SK-N-MC (cell line): ENCODE measurements at regions not wholly inside any gene's neighbourhood (a gene's known extent, or its start where the extent isn't known, plus 50 kb on each side); places are given as distances from the start of the nearest gene placed in this dataset.

Experiments
- DNase-seq: peaks from one replicate; pipeline ENCODE4 v3.0.0-alpha.2; 2011; ENCODE audit warnings: low read depth, low spot score
- H3K27ac ChIP-seq: fragments of 200-600 bp; sonication (generic); 2 replicates; pipeline ENCODE4 v1.5.1; 2016; ENCODE audit warnings: mixed run types
- H3K36me3 ChIP-seq: fragments of 200-600 bp; sonication (generic); 2 replicates; pipeline ENCODE4 v1.6.1; 2017; ENCODE audit warnings: antibody characterized with exemption, low read length, mixed read lengths; ENCODE audit not compliant: insufficient read depth
- H3K4me3 ChIP-seq: fragments of 200-600 bp; sonication (generic); 2 replicates; pipeline ENCODE4 v1.5.1; 2016
- H3K9ac ChIP-seq: fragments of 200-600 bp; sonication (generic); 2 replicates; pipeline ENCODE4 v1.8.0; 2017; ENCODE audit warnings: mixed run types, mixed read lengths; ENCODE audit not compliant: insufficient read length
- H3K9me3 ChIP-seq: fragments of 200-600 bp; sonication (generic); 2 replicates; pipeline ENCODE4 v1.6.1; 2017; ENCODE audit warnings: low read depth, mild to moderate bottlenecking, antibody characterized with exemption, low read length, moderate library complexity, mixed read lengths
- EZH2 ChIP-seq: fragments of 200-600 bp; sonication (generic); IDR thresholded peaks from one replicate; pipeline ENCODE4 v1.6.1; 2017; ENCODE audit warnings: antibody characterized with exemption
- FOXP2 ChIP-seq: optimal IDR thresholded peaks from 2 replicates; pipeline ENCODE3; 2011; ENCODE audit warnings: mild to moderate bottlenecking, moderate library complexity; ENCODE audit not compliant: insufficient read depth; ENCODE audit errors: extremely low read length, control extremely low read depth
- POLR2AphosphoS5 ChIP-seq: IDR thresholded peaks from 2 replicates; pipeline ENCODE4 v1.6.1; 2012; ENCODE audit warnings: mild to moderate bottlenecking, low read depth, low read length, borderline replicate concordance

DNA sequence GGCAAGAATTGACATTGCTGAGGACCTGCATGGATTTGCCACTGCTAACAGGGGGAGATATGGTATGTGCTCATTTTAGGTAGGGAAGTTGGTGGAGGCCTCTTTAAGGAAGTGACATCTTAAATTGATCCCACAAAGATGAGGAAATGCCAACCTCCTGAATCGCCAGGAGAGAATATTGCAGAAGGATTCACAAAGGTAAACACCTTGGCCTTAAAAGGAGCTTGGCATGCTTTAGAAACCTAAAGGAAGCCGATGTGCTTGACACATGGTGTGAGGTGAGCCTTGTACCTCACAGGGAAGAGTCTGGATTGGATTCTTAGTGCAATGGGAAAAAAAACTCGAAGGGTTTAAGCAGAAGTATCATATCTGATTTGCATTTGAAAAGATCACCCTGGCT is 470.5 kb upstream of the DAB1 start:
- Histone ChIP-seq H3K9ac (no peak overlapping the region), H3K36me3 (no peaks in the 10 kb centered on the region), H3K4me3 (no peak overlapping the region), H3K27ac (no peak overlapping the region), H3K9me3 (no peaks in the 10 kb centered on the region)
- no peak for DNase-seq
- TF ChIP-seq FOXP2 = no peak
- TF ChIP-seq POLR2AphosphoS5 = no peak
- no peak for TF ChIP-seq EZH2

DNA sequence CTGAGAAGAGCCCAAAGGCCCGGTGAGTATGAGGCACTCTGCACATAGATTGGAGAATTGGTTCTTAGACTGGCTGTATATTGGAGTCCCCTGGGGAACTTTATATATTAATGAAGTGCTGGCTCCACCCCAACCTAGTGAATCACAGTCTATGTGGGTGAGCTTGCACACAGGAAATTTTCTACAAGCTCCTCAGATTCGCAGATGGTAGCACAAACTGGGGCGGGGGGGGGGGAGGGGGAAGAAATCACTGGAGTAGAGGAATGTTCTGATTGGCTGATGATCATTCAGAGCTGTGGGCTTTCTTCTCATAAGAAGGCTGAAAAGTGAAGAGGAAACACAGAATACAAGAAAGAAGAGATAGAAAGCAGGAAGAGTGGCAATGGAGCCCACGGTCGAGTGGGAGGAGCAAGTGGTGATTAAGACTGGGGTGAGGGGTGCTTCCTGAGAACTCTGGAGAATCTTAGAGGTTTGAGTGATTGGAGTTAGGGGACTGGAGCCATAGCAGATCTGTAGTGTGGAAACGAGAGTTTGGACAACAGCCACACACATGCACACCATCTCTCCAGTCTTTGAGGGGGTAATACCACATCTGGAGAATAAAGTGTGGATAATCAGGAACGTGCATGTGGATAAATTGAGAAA is 465.9 kb upstream of the DAB1 start:
- Histone ChIP-seq H3K9me3 (no peaks in the 10 kb centered on the region), H3K4me3 (peak overlapping the region; percentile 29; the same call in 1 of the 2 replicates), H3K9ac (no peak overlapping the region), H3K27ac (no peak overlapping the region), H3K36me3 (no peaks in the 10 kb centered on the region)
- TF ChIP-seq POLR2AphosphoS5 (no peak), FOXP2 (no peak), EZH2 (no peak)
- peak; percentile 8 for DNase-seq

DNA sequence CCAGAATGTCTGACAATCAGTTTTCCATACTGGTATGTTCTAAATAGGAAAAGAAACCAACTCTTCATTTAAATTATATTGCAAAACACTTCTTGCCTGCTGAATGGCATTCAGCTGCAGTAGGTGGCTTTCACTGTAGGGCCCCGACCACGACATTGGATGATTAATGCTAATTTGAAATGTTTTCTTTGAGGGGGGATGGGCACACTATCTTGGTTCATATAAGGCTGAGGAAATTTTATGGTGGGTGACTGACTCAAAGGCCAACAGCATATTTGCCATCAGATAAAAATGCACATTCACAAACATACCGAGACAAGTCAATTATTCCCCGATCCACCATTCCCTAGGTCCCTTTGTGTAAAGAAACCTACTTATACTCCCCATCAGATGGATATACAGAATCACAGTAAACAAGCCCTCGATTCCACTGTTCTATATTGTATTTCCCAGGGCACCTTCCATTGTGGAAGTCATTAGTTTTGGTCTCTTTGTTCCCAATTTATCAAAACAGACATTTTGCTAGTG is 464.2 kb upstream of the DAB1 start:
- Histone ChIP-seq H3K27ac (no peak overlapping the region), H3K36me3 (no peaks in the 10 kb centered on the region), H3K9ac (no peak overlapping the region), H3K9me3 (no peaks in the 10 kb centered on the region), H3K4me3 (no peak overlapping the region)
- DNase-seq = no peak
- TF ChIP-seq POLR2AphosphoS5 = no peak
- TF ChIP-seq EZH2 = no peak
- TF ChIP-seq FOXP2 = no peak

DNA sequence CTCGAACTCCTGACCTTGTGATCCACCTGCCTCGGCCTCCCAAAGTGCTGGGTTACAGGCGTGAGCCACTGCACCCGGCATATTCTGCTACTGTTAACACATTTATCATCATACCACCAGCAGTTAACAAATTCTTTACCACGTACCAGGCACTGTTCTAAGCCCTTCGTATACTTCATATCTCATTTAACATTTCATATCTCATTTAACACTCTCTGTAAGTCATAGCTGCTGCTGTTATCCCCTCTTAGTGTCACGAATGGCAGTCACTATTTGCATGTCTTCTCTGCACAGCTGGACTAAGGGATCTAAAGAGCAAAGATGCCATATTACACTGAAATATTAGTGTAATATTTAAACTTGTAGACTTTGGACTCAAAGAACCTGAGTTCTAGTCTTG is 462.5 kb upstream of the DAB1 start:
- H3K36me3 ChIP-seq = no peaks in the 10 kb centered on the region
- no peaks in the 10 kb centered on the region for H3K9me3 ChIP-seq
- DNase-seq = no peak
- no peak overlapping the region for H3K27ac ChIP-seq
- H3K9ac ChIP-seq = no peak overlapping the region
- no peak for TF ChIP-seq FOXP2
- TF ChIP-seq POLR2AphosphoS5 = no peak
- no peak for TF ChIP-seq EZH2
- H3K4me3 ChIP-seq = no peak overlapping the region

DNA sequence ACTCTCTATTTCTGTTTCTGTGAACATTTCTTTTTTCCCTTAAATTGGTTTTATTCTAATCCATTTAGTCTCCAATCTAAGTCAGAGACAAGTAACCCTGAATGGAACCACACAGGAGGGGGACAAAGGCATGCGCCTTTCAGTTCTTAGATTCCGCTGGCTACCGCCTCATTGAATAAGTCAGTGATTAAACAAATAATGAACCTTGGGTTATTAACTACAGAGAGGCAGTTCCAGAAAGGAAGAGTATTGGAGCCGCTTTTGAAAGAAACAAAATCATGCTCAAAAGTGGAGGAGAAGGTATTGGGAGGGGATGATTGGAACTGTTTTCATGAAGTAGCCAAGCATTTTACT is 459.8 kb upstream of the DAB1 start:
- H3K9me3 ChIP-seq = no peaks in the 10 kb centered on the region
- no peak overlapping the region for H3K27ac ChIP-seq
- DNase-seq = no peak
- no peaks in the 10 kb centered on the region for H3K36me3 ChIP-seq
- no peak for TF ChIP-seq EZH2
- TF ChIP-seq FOXP2 = no peak
- no peak for TF ChIP-seq POLR2AphosphoS5
- no peak overlapping the region for H3K4me3 ChIP-seq
- no peak overlapping the region for H3K9ac ChIP-seq

DNA sequence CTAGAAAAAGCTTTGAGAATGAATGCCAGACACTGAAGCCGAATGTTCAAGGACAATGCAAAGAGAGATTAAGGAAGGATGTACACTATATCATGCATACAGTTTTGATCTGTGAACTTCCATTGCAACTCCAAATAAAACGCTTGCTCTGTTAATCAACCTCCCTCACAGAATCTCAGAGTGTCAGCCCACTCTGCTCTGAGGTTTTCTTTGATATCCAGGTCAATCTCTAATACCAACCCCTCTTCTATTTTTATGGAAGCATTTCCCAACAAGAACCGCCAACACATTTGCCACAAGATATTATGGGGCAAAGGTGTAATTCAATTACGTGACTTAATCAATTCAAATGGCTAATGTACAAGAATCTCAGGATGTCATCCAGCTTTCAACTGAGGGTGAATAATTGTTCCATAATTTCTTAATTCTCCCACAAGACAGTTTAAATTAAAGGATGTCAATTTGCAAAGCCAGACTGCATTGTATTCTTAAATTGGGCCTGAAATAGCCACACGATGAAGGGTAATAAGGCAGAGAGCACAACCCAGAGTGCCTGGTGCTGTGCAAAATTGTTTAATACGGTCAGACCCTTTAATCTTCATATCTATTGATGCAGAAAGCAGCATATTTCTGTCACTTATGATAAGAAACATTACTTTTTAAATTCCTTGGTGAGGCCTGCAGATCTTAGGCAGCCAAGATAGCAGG is 459.2 kb upstream of the DAB1 start:
- H3K36me3 ChIP-seq = no peaks in the 10 kb centered on the region
- H3K4me3 ChIP-seq = no peak overlapping the region
- H3K27ac ChIP-seq = no peak overlapping the region
- TF ChIP-seq EZH2 (no peak), FOXP2 (no peak), POLR2AphosphoS5 (no peak)
- DNase-seq = no peak
- no peak overlapping the region for H3K9ac ChIP-seq
- no peaks in the 10 kb centered on the region for H3K9me3 ChIP-seq

DNA sequence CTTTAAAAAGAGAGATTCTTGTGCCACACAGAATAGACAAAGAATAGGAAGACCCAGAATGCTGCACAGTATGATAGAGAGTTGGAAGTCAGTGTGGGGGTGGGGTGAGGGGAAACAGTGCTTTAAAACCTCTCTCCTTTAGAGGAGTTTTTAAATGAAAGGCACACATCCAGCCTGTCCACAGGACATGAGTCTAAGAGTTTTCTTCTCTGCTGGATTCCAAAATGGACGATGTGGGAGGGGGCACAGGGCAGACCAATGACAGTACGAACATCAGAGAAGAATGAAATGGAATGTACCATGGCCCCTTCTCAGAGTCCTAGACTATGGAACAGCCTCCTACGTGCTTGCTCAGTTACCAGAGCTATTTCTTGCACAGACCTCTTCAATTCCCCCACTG is 458.2 kb upstream of the DAB1 start:
- H3K27ac ChIP-seq = no peak overlapping the region
- TF ChIP-seq FOXP2 (no peak), POLR2AphosphoS5 (no peak), EZH2 (no peak)

DNA sequence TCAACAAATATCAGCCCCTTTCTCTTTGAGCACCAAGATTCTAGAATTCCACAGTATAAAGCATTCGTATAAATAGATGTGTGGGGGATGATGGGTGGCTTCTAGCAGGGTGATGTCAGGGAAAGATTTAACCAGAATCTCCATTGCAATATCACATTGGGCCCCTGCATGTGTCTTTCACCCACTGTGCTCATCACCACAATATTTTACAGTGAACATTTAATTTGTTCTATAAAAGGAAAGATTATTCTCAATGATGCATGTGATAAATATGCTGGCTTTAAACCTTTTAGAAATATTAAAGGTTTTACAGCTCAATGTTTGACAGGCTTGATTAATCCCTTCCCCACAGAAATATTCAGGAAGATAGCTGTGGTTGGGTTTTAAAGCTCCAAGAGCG is 457.8 kb upstream of the DAB1 start:
- DNase-seq = no peak
- Histone ChIP-seq H3K36me3 (no peaks in the 10 kb centered on the region), H3K4me3 (no peak overlapping the region), H3K9ac (no peak overlapping the region), H3K9me3 (no peaks in the 10 kb centered on the region), H3K27ac (no peak overlapping the region)
- TF ChIP-seq EZH2 (no peak), FOXP2 (no peak), POLR2AphosphoS5 (no peak)

More for the DNA sequence above, 458.2 kb upstream of the DAB1 start:
- H3K36me3 ChIP-seq = no peaks in the 10 kb centered on the region
- H3K9me3 ChIP-seq = no peaks in the 10 kb centered on the region
- DNase-seq = no peak
- H3K4me3 ChIP-seq = no peak overlapping the region
- no peak overlapping the region for H3K9ac ChIP-seq
